Stomach smooth muscle (tissue), 2 donors: ENCODE measurements at regions not wholly inside any gene's neighbourhood (a gene's known extent, or its start where the extent isn't known, plus 50 kb on each side); places are given as distances from the start of the nearest gene placed in this dataset.

Experiments used
- H3K27ac ChIP-seq: one replicate; pipeline ENCODE4 v1.7.0; 2013; ENCODE audit warnings: mild to moderate bottlenecking, low read length, inconsistent platforms
- H3K27me3 ChIP-seq, 2 donors: one replicate each; pipeline ENCODE4 v1.7.0; 2013; ENCODE audit warnings: low read length in 2 of 2; ENCODE audit not compliant: insufficient read depth in 2 of 2, control insufficient read depth in 1 of 2
- H3K36me3 ChIP-seq, 2 donors: one replicate each; pipeline ENCODE4 v1.7.0; 2013; ENCODE audit warnings: low read length in 2 of 2; ENCODE audit not compliant: control insufficient read depth in 2 of 2, insufficient read depth in 2 of 2
- H3K4me1 ChIP-seq: one replicate; pipeline ENCODE4 v1.7.0; 2013; ENCODE audit warnings: low read length; ENCODE audit not compliant: control insufficient read depth, insufficient read depth
- H3K4me3 ChIP-seq, 2 donors: one replicate each; pipeline ENCODE4 v1.7.0; 2013; ENCODE audit warnings: low read length in 2 of 2
- H3K9ac ChIP-seq, 2 donors: one replicate each; pipeline ENCODE4 v1.7.0; 2013; ENCODE audit warnings: low read length in 2 of 2, mild to moderate bottlenecking in 1 of 2
- H3K9me3 ChIP-seq, 2 donors: one replicate each; pipeline ENCODE4 v1.7.0; 2013; ENCODE audit warnings: low read length in 2 of 2; ENCODE audit not compliant: control insufficient read depth in 2 of 2
- donor health status: healthy.
- donor health status: Pancreatic carcinoma.

DNA sequence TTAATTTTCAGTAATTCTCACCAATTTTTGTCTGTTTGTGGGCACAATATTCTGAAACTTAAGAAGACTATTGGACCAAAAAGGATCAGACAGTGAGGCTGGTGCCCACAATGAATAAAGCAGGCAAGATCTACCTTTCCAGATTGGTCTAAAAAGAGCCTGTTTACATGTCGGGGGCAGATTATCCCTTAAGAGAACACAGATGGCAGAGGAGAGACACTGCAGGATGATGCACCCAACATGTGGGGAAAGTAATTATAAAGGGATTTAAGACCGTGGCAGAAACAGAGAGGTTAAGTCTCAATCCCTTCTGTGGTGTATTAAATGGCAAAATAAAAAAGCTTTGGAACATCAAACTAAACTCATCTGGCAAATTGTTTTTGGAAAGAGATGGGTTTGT lies 331.8 kb upstream of the CDH11 start:
- Histone ChIP-seq H3K4me1 (no peaks in the 10 kb centered on the region), H3K36me3 (no peaks in the 10 kb centered on the region), H3K27ac (no peak overlapping the region), H3K9me3 (peaks cover 0 to 2% of the 10 kb centered on the region in 2 donors), H3K27me3 (peaks cover 0 to 2% of the 10 kb centered on the region in 2 donors), H3K4me3 (no peak overlapping the region), H3K9ac (no peak overlapping the region)

DNA sequence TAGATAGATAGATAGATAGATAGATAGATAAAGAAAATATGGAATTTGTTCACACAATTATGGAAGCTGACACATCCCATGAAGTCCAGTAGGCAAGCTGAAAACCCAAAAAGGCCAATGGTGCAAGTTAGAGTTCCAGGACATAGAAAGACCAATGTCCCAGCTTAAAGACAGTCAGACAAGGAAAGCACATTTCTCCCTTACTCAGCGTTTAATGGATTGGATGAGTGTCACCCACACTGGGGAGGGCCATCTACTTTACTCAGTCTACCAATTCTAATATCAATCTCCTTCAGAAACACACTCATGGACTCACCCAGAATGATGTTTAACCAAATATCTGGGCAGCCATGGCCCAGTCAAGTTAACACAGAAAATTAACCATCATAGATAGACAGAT lies 327.7 kb upstream of the CDH11 start:
- H3K9me3 ChIP-seq: peaks cover 0 to 2% of the 10 kb centered on the region in 2 donors
- H3K36me3 ChIP-seq: no peaks in the 10 kb centered on the region
- H3K4me1 ChIP-seq: no peaks in the 10 kb centered on the region
- no peak overlapping the region for H3K9ac ChIP-seq
- H3K4me3 ChIP-seq: no peak overlapping the region
- H3K27ac ChIP-seq: no peak overlapping the region
- peaks cover 0 to 2% of the 10 kb centered on the region in 2 donors for H3K27me3 ChIP-seq

DNA sequence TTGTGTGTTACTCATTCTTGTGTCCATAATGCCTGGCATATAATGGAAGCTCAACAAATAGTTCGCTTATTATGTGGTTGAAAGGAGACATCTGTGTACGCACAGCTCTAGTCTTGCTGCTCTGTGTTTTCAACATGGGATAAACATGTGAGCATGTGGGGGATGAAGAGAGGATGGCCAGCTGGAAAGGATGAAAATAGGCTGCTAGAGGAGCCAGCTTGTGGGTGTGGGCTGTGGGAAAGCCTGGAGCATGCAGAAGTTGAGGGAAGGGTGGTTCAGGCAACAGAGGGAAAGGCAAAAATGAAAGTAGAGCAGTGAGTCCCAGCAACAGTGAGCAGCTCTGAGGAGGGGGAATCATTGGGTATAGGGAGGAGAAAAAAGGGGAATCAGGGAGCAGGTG lies 324.6 kb upstream of the CDH11 start:
- Histone ChIP-seq H3K27me3 (peaks cover 0 to 2% of the 10 kb centered on the region in 2 donors), H3K9me3 (no peaks in the 10 kb centered on the region), H3K9ac (no peak overlapping the region), H3K4me1 (no peaks in the 10 kb centered on the region), H3K36me3 (no peaks in the 10 kb centered on the region), H3K4me3 (no peak overlapping the region), H3K27ac (no peak overlapping the region)

DNA sequence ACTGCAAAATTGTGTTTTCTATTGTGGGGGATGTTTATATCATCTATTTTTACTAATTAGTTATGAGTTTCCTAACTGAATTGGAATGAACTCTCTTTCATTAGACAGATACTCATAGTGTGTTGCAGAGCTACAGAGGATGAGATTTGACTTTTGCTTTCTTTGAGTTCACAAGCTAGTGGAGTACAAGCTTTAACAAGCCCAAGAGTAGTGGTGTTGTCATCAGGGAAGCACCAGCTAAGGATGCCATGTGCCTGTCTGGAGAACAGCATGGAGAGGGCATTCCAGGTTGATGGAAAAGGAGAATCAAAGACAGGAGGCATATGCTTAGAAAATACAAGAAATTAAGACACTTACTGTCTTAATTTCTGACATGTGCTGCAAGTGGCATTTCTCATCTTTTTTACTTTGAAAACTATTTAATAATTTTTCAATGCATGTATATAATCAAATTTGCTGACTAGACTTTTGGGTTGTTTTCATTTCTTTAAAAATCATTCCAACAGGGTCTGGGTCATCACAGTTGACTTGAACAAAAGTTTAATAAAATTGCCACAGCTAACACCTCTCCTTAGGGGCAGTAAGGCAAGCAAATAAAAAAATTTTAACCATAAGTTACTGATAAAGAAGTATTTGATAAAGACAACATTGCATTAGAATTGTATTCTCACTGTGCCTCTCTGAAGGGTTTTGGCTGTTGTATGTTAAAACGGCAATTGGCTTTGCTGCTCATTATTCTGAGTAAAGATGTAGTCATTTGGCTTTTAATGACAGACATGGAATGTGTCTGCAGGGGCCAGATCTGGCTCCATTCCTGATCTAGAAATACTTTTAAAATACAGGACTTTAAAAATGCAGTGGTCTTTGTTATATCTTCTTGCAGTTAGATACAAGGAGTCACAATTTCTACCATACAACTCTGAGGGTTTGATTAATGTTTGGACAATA lies 323.7 kb upstream of the CDH11 start:
- Histone ChIP-seq H3K4me1 (no peaks in the 10 kb centered on the region), H3K36me3 (no peaks in the 10 kb centered on the region), H3K9ac (no peak overlapping the region), H3K27ac (no peak overlapping the region), H3K27me3 (peaks cover 0 to 2% of the 10 kb centered on the region in 2 donors), H3K4me3 (no peak overlapping the region), H3K9me3 (no peaks in the 10 kb centered on the region)

DNA sequence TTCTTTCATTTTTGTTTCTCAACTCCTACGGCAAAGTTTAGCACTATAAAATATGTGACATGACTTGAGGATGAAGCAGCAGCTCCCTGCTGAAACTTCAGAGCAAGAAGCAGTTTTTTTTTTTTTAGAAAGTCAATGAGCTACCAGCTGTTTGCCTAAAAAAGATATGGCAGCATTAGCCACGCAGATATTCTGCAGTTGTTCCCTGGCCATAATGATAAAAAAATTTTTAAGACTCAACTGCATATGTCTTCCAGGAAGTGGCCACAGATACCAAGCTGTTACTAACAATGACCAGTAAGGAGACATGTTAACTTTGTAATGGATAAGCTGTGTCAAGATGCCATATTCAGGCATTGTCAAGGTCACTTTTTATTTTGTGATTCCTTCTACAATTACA lies 319.6 kb upstream of the CDH11 start:
- no peak overlapping the region for H3K4me3 ChIP-seq
- no peaks in the 10 kb centered on the region for H3K36me3 ChIP-seq
- no peak overlapping the region for H3K27ac ChIP-seq
- no peaks in the 10 kb centered on the region for H3K27me3 ChIP-seq
- H3K4me1 ChIP-seq: no peaks in the 10 kb centered on the region
- H3K9ac ChIP-seq: no peak overlapping the region
- no peaks in the 10 kb centered on the region for H3K9me3 ChIP-seq

DNA sequence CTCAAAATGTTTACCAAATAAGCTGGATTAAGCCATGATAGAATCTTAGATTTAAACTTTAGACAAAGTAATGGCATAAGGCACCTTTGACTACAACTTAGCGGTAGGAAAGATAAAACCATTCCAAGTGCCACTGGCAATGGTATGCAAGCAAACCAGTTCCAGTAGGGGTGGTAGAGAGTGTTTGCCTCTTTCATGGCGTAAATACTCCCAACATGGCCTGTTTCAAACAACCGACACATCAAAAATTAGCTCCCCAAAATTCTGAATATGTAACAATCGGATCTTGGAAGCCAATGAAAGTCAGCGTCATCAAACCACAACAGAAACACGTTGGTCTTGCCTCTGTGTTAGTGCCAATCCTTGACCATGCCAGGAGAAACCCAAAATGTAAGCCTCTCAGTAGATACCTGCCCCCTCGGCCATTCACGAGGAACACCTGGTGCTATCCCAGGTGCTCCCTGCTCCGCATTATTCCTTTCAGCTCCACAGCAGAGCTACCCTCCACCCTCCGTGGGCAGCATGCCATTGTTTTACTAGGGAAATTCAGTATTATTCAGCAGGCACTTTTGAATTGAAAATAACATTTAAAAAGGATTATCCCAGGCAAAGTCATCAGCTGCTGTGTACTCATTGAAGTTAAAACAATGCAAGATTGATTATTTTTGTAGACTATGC lies 307.8 kb upstream of the CDH11 start:
- Histone ChIP-seq H3K9me3 (no peaks in the 10 kb centered on the region), H3K27ac (no peak overlapping the region), H3K36me3 (no peaks in the 10 kb centered on the region), H3K9ac (no peak overlapping the region), H3K4me1 (no peaks in the 10 kb centered on the region), H3K27me3 (no peaks in the 10 kb centered on the region), H3K4me3 (no peak overlapping the region)

DNA sequence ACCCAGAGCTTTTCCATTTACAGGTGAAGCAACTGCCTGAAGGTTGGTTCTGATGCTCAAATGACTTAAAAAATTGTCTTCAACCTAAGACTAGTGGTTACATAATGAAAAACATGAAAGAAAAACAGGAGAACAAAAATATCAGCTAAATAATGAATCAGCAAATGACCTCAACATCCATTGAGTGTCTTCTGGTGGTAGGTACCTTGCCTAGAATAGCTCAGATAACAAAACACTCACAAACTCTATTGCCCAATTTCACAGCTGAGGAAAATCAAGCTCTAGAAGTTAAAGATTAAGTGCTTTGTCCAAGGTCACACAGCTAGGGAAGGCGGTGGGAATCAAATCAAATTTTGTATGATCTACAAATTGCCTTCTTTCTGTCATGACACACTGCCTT lies 304.6 kb upstream of the CDH11 start:
- no peak overlapping the region for H3K9ac ChIP-seq
- no peaks in the 10 kb centered on the region for H3K9me3 ChIP-seq
- no peak overlapping the region for H3K27ac ChIP-seq
- no peaks in the 10 kb centered on the region for H3K4me1 ChIP-seq
- no peaks in the 10 kb centered on the region for H3K36me3 ChIP-seq
- H3K27me3 ChIP-seq: no peaks in the 10 kb centered on the region
- no peak overlapping the region for H3K4me3 ChIP-seq

DNA sequence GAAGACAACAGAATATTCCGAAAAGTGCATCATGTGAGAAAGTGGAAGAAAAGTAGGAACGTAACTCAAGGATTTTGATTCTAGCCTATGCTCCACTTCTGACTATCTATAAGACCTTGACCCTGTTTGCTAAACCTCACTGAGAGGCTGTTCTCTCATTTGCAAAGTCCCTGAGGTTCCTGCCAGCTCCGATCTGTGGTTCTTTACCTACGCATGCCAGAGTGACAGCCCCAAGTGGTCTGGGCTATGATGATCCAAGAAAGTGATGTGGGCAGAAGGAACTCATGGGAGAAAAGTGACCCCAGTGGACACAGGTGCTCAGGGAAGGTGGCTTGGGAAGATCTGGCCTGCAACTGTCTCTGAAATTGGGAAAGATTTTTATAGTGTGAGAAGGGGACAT lies 301.1 kb upstream of the CDH11 start:
- Histone ChIP-seq H3K9me3 (peaks cover 0 to 8% of the 10 kb centered on the region in 2 donors), H3K27ac (no peak overlapping the region), H3K36me3 (no peaks in the 10 kb centered on the region), H3K4me3 (no peak overlapping the region), H3K9ac (no peak overlapping the region), H3K4me1 (no peaks in the 10 kb centered on the region), H3K27me3 (no peaks in the 10 kb centered on the region)

DNA sequence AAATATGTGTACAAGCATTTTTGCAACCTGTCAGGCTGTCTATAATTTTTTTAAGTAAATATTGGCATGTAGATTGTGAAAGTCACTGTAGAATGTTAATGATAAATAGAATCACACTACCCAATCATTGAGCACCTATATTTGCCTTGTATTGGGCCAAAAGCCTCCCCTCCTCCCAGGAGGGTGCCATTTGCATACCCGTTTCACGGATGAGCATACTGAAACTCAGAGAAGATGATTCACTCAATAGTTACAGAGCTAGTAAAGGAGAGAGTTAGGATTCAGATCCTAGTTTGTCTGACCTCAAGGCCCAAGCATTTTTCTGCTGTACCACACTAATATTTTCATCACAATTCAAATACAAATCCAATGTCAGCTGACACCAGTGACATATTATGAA lies 299.7 kb upstream of the CDH11 start:
- Histone ChIP-seq H3K9ac (no peak overlapping the region), H3K9me3 (peaks cover 0 to 8% of the 10 kb centered on the region in 2 donors), H3K36me3 (no peaks in the 10 kb centered on the region), H3K4me3 (no peak overlapping the region), H3K27me3 (no peaks in the 10 kb centered on the region), H3K27ac (no peak overlapping the region), H3K4me1 (no peaks in the 10 kb centered on the region)

DNA sequence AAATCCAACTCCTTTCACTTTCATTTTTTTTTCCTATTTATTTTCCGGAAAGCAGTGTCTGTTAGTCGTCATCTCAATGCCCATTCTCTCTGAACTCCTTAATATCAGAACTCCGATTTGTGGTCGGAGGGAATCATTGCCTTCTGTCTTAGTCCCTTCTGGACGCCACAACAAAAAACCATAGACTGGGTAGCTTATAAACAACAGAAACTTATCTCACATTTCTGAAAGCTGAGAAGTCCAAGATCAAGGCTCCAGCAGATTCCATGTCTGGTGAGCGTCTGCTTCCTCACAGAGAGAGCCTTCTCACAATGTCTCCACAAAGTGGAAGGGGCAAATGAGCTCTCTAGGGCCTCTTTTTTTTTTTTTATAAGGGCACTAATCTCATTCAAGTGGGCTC lies 296.6 kb upstream of the CDH11 start:
- Histone ChIP-seq H3K9me3 (peaks cover 0 to 8% of the 10 kb centered on the region in 2 donors), H3K27ac (no peak overlapping the region), H3K4me3 (no peak overlapping the region), H3K27me3 (no peaks in the 10 kb centered on the region), H3K9ac (no peak overlapping the region), H3K36me3 (no peaks in the 10 kb centered on the region), H3K4me1 (no peaks in the 10 kb centered on the region)

DNA sequence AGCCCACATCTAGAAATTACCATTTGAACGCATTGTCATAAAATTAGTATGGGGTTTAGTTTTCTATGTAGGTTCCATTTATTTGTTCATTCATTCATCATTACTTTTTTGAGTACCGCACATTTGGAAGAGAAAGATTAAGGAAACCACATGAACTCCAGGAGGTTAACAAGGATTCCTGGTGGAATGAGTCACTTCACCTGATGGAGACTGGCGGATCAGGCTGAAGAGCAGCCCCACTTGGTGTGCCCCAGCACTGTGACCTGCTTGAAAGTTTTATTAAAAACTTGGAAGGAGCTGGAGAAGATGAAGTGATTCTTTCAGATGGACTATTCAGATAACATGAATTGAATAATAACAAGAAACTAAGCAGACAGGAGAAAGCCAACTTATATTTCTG lies 293.6 kb upstream of the CDH11 start:
- peaks cover 0 to 8% of the 10 kb centered on the region in 2 donors for H3K9me3 ChIP-seq
- no peaks in the 10 kb centered on the region for H3K36me3 ChIP-seq
- H3K4me1 ChIP-seq: no peaks in the 10 kb centered on the region
- no peak overlapping the region for H3K27ac ChIP-seq
- no peak overlapping the region for H3K9ac ChIP-seq
- H3K27me3 ChIP-seq: no peaks in the 10 kb centered on the region
- no peak overlapping the region for H3K4me3 ChIP-seq
